NCI-H226 (cell line): ENCODE measurements at regions not wholly inside any gene's neighbourhood (a gene's known extent, or its start where the extent isn't known, plus 50 kb on each side); places are given as distances from the start of the nearest gene placed in this dataset.

Source experiments
- DNase-seq: peaks from one replicate; pipeline ENCODE4 v3.0.0-alpha.2; 2015

DNA sequence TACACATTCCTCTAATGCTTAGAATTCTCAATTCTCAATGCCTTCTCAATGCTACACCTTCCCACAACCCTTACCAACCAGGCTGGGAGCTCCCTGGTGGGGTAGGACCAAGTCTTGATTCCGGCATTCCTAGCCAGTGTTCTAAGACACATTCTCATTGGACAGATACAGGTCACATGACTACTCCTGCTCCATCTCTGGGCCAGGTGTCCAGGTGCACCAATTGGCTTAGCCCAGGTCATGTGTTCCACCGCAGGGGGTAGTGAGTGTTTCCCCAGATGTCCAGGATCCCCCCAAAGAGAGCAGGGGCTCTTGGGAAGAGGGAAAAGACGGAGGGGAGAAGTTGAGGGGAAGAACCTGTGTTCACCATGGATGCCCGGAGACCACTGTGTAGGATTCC lies 58.7 kb upstream of the MLN start:
- DNase-seq = no peak

- DNase-seq = no peak
These were observed 57.9 kb upstream of the MLN start for GRCh38 chr6:33861722-33862121.

DNA sequence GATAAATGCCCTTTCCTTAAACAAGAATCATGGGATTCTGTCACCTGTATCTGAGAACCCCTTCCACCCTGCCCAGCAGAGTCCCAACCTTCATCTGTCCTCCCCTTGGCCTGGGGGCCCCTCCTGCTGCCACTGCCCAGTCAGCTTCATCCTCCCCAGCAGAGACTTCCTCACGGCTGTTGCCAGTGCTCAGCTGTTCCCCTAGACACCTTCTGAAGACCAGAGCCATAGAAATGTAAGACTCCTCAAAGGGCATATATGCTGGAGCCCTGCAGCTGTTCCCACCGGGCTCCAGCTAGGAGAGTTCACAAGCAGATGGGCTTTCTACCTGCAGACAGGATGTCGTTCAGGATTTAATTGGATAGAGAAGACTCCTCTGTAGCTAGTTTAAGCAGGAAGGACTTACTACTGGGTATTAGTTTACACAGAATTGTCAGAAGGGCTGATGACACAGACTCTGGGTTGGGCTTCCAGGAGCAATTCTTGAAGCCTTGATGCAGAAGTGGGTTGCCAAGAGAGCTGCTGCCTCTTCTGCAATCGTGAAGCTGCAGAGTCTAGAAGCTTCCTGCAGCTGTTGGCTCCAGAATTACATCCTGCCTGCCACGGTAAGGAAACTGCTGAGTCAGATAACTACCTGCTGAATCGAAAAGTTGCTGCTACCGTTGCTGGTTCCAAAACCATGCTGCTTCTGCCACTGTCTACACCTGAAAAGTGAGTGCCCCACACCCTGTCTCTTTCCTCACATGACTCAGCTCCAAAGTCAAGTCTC lies 57.1 kb upstream of the MLN start:
- no peak for DNase-seq

- DNase-seq = no peak
These were observed 56.2 kb upstream of the MLN start for GRCh38 chr6:33860006-33860405.

DNA sequence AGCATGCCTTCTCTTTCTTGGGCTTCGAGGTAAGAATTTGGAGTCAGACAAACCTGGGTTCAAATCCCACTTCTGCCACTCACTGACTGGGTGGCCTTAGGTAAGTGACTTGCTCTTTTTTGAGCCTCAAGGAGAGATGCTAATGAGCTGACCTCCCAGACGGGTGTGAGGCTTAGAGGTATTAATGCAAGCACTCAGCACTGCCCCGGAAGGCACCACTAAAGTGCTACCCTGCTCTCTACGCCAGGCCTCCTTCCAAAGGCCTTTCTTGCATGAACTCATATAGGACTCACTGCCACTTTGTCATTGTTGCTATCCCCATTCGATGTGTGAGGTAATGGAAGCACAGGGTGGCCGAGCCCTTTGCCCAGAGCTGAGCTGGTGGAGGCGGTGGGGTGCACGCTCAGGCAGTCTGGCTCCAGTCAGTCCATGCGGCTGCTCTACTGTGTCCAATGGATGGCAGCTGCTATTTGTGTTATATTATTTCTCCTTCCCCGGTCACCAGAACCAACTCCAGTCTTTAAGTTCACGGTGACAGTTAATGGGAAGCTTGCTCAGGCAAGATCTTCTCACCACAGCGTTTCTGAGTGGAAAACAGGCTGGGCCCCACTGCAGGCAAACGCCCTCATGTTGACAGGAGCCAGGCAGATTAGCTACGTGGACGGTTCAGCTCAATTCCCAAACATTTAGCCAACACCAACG lies 55.2 kb upstream of the MLN start:
- no peak for DNase-seq

DNA sequence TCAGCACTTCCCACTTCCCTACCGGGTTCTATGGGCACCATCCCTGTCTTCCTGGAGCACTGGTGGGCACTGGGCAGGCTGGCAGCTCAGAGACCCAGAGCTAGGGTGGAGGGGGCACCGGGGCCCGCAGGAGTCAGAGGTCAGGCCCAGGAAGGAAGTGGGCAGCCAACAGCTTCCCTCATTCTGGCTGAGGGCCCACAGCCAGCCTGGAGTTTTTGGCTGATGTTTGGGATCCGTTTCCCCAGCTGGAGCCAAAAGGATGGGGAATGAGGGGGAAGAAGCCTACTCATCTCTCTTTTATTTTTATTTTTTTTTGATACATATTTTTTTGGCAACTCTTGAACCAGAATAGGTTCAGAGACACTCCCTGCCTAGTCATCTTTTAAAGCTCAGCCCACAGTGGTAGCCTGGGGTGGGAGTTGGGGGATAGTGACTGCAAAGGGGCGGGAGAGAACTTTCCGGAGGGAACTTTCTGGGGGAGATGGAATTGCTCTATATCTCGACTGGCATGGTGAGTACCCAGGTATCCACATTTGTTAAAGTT lies 54.2 kb upstream of the MLN start:
- DNase-seq = peak; percentile 21

- DNase-seq = peak; percentile 11
These were observed 53.5 kb upstream of the MLN start for GRCh38 chr6:33857093-33857931.

GRCh38 chr6:33856655-33857054 lies 52.9 kb upstream of the MLN start:
- no peak for DNase-seq

- DNase-seq = no peak
These were observed 52.3 kb upstream of the MLN start for GRCh38 chr6:33856031-33856590.

- DNase-seq = no peak
These were observed 50.8 kb upstream of the MLN start for GRCh38 chr6:33854572-33855030.

GRCh38 chr6:33853736-33854135 lies 49.9 kb upstream of the MLN start:
- DNase-seq = no peak
